ENCODE measurements at regions not wholly inside any gene's neighbourhood (a gene's known extent, or its start where the extent isn't known, plus 50 kb on each side); places are given as distances from the start of the nearest gene placed in this dataset.

- Mint-ChIP-seq H3K27me3 (ENCODE audit: unreplicated experiment) (no peaks in the 10 kb centered on the region), H3K27ac (ENCODE audit: unreplicated experiment) (no peak overlapping the region), H3K4me3 (ENCODE audit: unreplicated experiment) (no peak overlapping the region), H3K9me3 (ENCODE audit: unreplicated experiment) (no peaks in the 10 kb centered on the region), H3K4me1 (ENCODE audit: unreplicated experiment) (no peaks in the 10 kb centered on the region), H3K36me3 (ENCODE audit: low read depth, unreplicated experiment) (no peaks in the 10 kb centered on the region)
- no peak for TF ChIP-seq CTCF (IDR thresholded peaks at IDR 0.05; ENCODE audit: unreplicated experiment)
- DNase-seq (ENCODE audit: low spot score), result no peak
Observed at GRCh38 chr13:74003374-74003773, 130.8 kb downstream of the KLF12 start.

GRCh38 chr13:74000876-74001275, 133.3 kb downstream of the KLF12 start:
- no peak for TF ChIP-seq CTCF (IDR thresholded peaks at IDR 0.05; ENCODE audit: unreplicated experiment)
- Mint-ChIP-seq H3K27ac (ENCODE audit: unreplicated experiment) (no peak overlapping the region), H3K36me3 (ENCODE audit: low read depth, unreplicated experiment) (no peaks in the 10 kb centered on the region), H3K9me3 (ENCODE audit: unreplicated experiment) (no peaks in the 10 kb centered on the region), H3K27me3 (ENCODE audit: unreplicated experiment) (no peaks in the 10 kb centered on the region), H3K4me3 (ENCODE audit: unreplicated experiment) (no peak overlapping the region), H3K4me1 (ENCODE audit: unreplicated experiment) (no peaks in the 10 kb centered on the region)
- no peak for DNase-seq (ENCODE audit: low spot score)

- Mint-ChIP-seq H3K4me3 (ENCODE audit: unreplicated experiment) (no peak overlapping the region), H3K27me3 (ENCODE audit: unreplicated experiment) (no peaks in the 10 kb centered on the region), H3K9me3 (ENCODE audit: unreplicated experiment) (no peaks in the 10 kb centered on the region), H3K36me3 (ENCODE audit: low read depth, unreplicated experiment) (no peaks in the 10 kb centered on the region), H3K4me1 (ENCODE audit: unreplicated experiment) (no peaks in the 10 kb centered on the region), H3K27ac (ENCODE audit: unreplicated experiment) (no peak overlapping the region)
- TF ChIP-seq CTCF (IDR thresholded peaks at IDR 0.05; ENCODE audit: unreplicated experiment), result no peak
- DNase-seq (ENCODE audit: low spot score), result no peak
Observed at GRCh38 chr13:73998631-73999030, 135.6 kb downstream of the KLF12 start.

- DNase-seq (ENCODE audit: low spot score), result no peak
- Mint-ChIP-seq H3K9me3 (ENCODE audit: unreplicated experiment) (no peaks in the 10 kb centered on the region), H3K36me3 (ENCODE audit: low read depth, unreplicated experiment) (no peaks in the 10 kb centered on the region), H3K4me3 (ENCODE audit: unreplicated experiment) (no peak overlapping the region), H3K27ac (ENCODE audit: unreplicated experiment) (no peak overlapping the region), H3K4me1 (ENCODE audit: unreplicated experiment) (no peaks in the 10 kb centered on the region), H3K27me3 (ENCODE audit: unreplicated experiment) (no peaks in the 10 kb centered on the region)
- TF ChIP-seq CTCF (IDR thresholded peaks at IDR 0.05; ENCODE audit: unreplicated experiment), result no peak
Observed at GRCh38 chr13:73997964-73998363, 136.2 kb downstream of the KLF12 start.

GRCh38 chr13:73996569-73996968, 137.6 kb downstream of the KLF12 start:
- no peak for TF ChIP-seq CTCF (IDR thresholded peaks at IDR 0.05; ENCODE audit: unreplicated experiment)
- Mint-ChIP-seq H3K27ac (ENCODE audit: unreplicated experiment) (no peak overlapping the region), H3K36me3 (ENCODE audit: low read depth, unreplicated experiment) (no peaks in the 10 kb centered on the region), H3K27me3 (ENCODE audit: unreplicated experiment) (no peaks in the 10 kb centered on the region), H3K9me3 (ENCODE audit: unreplicated experiment) (no peaks in the 10 kb centered on the region), H3K4me1 (ENCODE audit: unreplicated experiment) (no peaks in the 10 kb centered on the region), H3K4me3 (ENCODE audit: unreplicated experiment) (no peak overlapping the region)
- no peak for DNase-seq (ENCODE audit: low spot score)

Data from endothelial cell (in vitro differentiated cells).